Suppressor macrophage (primary cell): ENCODE measurements at regions not wholly inside any gene's neighbourhood (a gene's known extent, or its start where the extent isn't known, plus 50 kb on each side); places are given as distances from the start of the nearest gene placed in this dataset.

Experiments
- DNase-seq, 4 experiments: peaks; one replicate each; pipeline ENCODE4 v3.0.0-alpha.2; 2020 to 2022

DNA sequence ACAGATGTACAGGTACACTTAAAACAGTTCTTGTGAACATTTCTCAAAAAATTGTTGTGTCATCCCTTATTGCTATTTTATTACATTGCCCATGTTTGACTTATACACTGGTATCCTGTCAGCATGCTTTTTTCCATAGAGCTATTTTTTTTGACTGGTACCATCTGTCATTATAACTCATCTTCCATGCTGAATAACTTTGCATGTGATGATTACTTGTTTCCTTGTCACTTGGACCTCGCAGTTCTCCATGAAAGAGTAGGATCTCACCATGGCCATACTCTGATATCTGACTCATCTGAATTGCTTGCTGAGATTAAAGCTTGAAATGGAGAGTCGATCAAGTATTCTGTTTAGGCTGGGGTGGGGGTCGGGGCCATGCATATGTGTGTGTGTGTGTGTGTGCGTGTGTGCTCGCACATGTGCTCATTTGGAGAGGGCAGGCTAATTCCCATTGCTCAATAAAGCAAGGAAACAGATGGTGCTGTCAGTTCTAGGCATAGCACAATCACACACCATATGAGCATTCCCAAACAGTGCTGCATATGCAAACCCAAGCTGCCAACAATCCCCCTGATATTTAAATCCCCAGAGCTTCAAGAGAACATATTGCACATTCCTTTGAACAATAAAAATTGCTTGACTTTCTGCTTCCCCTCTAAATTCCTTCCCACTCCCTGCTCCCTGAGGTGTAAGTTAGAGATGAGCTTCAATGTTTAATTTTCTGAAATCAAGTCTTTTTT is 62.9 kb downstream of the NHLRC3 start:
- no peak for DNase-seq

DNA sequence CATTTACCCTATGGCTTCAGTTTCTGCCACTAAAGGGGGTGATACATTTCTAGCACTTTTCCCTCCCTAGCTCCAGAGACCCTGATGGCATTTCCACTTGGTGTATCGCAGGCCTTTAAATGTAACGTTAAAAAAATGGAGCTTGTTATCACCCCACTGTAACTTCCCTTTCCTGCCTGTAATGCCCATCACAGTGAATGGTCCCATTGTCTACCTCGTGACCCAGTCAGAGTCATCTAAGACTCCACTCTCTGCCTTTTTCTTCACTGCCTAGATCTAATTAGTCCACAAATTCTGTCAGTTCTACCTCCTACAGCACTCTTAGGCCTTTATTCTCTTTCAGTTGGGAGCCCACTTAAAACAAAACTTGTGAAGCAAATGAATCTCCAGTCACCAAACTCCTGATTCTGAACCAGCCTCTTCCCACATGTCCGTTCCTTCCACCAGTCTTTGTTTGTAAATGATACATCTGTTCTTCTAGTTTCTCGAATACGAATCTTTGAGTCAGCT is 64.8 kb downstream of the NHLRC3 start:
- no peak for DNase-seq

DNA sequence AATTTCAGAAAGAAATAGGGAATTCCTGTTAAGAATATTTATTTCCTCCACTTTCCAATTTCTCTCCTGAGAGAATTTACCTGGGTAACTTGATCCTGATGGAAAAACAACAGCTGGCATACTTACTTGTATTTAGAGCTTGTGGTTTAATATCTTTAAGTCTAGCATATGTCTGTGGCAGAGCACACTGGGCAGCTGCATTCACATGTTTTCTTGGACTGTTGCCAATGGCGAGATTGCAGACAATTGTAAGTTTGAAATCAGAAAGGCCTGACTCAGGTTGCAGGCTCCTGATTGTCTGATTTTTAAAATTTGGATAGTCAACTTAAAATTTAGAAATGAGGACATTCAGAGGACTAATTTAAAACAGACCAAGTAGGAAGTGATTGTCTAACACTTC is 66.9 kb downstream of the NHLRC3 start:
- DNase-seq = peak in 1 of 4 experiments; percentile 1

DNA sequence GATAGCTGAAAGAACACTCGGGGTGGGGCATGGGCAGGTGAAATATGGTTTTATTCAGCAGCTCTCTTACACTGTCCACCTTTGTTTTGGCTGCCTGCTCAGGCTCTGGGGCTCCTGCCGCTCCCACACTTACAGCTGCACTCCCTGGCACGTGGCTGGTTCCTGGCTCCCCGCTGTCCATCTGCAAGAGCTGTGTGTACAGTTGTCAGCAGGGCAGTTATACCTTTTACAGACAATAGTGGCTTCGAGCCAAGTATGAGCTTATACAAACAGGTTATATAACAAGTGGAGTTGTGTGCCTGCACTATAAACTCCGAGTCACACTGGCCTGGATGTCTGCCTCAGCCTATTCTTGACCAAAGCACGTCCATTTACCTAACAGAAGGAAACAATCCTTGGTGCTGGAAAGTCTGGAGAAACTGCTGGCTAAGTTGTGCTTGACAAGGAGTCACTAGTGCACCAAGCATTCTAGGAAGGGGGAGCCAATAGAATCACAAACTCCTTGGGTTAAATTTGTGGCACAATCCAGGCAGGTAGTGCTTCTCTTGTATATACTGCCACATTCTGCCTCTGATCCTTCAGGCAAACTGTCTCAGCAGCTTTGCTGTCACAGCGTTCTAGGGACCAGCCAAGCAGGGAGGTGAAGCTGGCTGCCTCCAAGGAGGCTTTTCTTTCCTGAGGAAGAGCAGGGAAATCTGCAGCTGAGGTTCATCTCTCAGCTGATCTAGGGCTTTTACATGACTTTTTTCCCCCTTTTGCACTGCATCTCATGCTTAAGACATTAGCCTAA is 68.2 kb downstream of the NHLRC3 start:
- DNase-seq = no peak

DNA sequence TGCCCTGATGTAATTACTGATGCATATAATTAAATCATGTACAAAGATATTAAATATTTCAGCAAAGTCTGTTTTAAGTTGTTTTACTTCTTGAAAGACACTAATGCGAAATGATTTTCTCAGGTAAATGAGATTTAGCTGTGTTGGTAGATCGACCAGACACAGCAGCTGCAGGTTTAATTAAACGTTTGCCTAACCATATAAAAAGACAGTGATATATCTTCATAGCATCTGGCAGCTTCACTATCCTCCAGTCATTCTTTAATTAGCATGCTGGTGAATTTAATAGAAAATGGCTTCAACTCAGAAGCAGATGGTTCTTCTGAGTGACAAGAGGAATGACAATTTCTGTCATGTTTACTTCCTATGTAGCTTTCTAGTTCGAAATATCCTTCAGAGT is 69.3 kb downstream of the NHLRC3 start:
- no peak for DNase-seq

DNA sequence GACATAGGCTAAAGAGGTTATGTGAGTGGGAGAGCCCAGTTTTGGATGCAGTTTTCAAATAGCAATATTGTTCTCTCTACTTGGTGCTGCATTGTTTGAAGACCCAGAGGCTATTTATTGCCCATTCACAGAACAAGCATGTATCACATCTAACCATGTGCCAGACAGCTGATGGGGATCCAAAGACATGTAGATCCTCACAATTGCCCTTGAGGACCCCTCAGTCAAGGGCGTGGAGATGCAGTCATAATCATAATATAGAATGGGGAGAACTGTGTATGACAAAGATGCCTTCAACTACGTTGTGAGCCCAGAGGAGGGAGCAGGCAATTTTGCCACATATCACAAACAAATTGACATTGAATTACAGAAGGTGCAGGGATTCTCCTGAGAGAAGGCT is 70.5 kb downstream of the NHLRC3 start:
- no peak for DNase-seq

DNA sequence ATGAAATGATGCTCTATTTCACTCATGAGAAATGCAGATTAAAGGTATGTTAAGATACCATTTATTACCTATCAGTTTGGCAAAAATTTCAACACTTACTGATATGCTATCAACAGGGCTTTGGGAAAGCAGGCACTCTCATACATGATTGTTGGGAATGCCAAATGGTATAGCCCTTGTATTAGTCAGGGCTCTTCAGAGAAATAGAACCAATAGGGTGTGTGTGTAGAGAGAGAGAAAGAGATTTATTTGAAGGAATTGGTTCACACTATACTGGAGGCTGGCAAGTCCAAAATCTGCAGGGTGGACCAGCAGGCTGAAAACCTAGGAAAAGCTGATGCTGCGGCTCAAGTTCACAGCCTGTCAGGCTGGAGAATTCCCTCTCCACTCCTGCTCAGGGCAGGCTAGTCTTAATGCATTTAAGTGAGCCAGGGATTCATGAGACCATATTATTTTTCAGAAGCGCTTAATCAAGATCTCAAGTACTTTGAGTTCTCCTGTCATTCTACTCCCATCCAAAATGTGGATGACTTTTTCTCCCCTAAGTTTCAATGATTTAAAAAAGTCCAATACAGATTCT is 72.4 kb downstream of the NHLRC3 start:
- DNase-seq = no peak

DNA sequence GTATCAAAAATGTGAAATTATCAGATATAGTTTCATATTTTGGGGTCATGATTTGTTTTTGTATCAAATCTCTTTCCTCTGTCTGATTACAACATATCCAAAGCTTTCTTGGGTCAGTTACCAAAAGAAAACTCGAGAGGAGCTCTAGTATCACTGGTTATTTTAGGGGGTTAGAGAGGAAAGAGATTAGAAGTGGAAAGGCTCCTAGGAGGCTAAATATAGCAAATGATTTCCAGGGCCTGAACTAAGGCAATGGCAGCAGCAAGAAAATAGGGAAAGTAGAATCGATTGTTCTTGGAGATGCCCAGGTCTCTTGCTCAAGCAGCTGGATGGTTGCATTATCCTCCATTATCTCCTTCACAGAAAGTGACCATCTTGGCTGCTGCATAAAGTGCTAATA is 72.9 kb downstream of the NHLRC3 start:
- no peak for DNase-seq

DNA sequence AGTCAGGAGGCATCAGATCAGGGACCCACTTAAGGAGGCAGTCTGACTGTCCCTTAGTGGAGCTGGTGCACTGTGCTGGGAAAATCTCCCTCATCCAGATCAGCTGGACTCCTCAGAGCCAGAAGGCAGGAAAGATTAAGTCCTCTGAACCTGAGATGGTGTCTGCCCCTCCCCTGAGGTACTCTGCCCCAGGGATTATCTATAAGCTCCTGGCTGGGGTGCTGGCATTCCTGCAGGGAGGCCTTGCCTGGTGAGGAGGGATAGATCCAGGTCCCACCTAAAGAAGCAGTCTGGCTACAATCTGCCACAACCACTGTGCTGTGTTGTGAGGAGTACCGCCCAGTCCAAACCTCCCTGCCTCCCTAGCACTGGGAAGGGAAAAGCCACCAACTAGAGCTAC is 81.2 kb downstream of the NHLRC3 start:
- no peak for DNase-seq

DNA sequence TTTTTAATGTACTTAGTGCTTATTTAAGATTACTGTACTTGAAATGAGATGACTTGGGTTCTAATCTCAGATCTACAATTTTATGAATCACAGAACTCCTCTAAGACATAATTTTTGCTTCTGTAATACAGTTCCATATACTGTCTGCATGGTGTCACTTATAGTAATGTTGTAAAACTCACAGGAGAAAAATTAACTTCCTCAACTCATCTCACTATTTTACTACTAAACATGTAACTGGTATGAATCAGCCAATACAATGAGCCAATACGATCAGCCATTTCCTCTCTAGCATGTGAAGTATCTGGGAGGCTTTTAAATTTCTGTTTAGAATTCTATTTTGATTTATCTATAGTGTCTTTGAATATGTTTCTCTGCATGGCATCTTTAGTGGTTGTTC is 85.3 kb downstream of the NHLRC3 start:
- DNase-seq = no peak

DNA sequence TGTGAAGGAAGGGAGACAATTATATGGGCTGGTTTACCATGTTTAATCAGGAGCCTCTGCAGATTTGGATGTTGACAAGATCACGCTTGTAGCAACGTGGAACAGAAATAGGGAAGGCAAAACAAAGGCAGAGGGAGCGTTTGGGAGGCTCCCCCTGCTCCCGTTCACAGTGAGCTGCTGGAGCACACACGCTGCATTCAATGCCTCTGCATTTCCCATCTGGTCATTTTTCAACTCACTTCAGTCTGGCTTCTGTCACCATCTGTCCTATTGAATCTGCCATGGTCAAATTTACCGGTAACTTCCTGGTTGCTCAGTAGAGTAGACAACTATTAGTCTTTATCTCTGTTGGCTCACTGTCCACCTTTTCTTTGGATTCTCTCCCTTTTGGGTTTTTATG is 91.0 kb downstream of the NHLRC3 start:
- no peak for DNase-seq

DNA sequence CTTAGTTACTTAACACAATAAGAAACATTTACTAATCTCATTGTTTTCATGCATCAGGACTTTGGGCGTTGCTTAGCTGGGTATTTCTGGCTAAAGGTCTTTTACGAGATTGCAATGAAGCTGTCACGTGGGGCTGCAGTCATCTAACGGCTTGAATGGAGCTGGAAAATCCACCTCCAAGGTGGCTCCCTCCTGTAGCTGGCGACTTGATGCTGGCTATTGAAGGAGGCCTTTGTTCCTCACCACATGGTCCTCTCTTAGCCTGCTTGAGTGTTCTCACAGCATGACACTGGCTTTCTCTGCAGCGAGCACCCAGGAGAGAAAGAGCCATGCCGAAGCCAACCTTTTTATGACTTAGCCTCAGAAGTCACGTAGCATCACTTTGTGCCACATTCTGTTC is 92.0 kb downstream of the NHLRC3 start:
- DNase-seq = no peak

DNA sequence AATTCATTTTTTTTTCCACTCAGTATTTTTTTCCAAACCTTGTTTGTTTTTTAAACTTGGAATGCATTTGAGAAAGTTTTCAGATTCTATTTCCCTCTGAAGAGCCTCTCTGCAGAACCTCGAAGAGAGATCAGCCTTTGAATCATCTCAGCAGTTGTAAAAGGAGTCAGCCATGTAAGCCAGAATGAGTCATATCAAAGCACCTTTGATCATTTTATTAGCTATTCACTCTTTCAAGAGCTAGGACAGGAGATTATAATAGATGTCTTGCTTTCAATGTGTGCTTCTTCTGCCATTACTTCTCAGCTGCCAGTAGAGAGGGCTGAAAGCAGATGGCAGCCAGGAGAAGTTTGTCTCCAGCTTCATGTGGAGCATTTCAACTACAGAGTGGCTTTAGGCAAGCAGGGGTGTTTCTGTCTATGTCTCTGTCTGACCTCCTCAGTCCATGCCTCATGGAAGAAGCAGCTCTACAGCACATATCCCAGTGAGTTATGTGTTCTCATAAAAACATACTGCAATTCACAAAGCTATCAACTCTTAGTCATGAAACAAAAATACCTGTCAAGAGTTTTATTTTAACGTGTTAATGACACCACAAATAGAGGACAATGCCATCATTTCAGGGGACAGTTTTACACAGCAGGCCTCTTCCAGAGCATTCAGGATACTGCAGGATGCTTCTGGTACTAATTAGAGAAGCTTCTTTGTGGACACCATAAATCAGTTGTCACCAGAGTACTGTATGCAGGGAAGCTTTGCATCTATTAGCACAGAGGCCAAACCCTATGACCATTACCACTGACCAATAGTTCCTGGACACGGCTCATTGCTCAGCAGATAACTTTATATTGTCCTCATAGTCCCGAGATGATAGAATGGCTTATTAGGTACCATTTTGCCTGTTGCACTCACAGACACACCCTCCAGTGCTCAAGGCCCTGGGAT is 94.3 kb downstream of the NHLRC3 start:
- no peak for DNase-seq

DNA sequence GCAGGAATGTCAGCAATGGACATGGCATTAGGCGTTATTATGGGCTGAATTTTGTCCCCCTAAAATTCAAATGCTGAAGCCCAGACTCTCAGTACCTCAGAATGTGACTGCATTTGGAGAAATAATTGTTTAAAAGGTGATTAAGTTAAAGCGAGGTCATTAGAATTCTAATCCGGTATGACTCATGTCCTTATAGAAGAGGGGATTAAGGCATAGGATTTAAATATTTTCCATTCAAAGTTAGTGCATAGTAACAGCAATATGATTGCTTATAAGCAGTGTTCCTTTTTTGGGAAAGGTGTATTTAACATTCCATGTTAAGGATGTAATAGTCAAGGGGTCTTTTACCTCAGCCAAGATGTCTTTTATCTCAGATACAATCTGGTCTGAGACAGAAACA is 95.5 kb downstream of the NHLRC3 start:
- no peak for DNase-seq

DNA sequence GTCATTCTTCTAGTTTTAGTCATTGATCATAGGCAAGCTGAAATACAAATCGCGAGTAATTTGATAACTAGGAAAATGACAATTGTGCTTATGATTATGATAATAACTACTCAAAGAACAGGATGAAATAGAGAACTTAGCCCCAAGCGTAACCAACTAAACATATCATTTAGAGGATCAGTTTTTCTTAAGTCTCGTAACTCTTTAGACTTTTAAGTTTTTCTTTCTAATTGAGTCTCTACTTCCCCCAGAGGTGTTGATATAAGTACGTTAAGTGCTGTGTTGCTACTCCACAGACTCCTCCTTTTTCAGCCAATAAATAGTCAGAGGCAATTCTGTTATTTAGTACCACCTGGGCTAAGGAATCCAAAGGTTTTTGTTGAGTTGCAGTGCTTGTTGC is 96.3 kb downstream of the NHLRC3 start:
- no peak for DNase-seq

DNA sequence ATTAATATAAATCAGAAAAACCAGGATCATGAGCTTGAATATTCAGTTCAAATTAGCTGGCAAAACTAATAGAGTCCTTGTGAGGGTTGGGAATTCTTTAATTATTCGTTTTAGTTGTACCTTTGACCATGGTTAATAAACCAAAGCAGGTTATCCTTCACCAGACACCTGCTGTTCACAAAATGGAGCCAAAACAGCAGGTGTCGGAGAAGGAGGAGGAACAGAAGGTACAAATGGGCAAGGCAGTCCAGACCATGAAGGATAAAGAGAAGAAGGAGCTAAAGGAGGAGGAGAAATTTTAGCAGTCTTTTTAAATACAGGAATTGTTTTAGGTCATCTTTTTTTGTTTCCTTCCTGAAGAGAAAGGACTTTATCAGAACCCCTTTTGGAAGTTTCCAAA is 106.1 kb downstream of the NHLRC3 start:
- DNase-seq = no peak

DNA sequence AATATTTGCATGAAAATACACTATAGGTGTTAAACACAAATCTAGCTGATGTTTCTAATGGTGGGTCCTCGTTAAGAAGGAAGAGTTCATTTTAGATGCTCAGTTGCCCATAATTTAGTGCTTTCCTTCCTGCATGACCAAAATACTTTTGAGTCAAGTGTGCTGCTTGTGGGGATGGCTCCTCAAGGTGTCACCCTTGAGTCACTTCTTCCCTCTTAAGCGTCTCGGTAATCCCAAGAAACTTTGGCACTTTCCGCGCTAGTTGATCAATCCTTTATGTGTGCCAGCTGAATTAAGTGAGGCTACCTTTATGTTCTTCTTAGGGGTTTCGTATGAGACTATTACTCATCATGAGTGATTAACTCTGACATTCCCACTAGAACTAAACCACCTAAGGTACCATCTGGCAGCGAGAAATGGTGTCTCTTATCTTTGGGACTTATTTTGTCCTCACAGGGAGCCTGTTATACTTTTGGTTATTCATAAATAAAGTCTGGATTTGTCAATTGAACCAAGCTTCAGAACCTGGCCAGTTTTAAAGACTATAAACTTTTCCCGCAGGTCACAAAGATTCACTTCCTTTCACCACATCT is 106.8 kb downstream of the NHLRC3 start:
- peak; percentile 44 to 64 (median 59) for DNase-seq

DNA sequence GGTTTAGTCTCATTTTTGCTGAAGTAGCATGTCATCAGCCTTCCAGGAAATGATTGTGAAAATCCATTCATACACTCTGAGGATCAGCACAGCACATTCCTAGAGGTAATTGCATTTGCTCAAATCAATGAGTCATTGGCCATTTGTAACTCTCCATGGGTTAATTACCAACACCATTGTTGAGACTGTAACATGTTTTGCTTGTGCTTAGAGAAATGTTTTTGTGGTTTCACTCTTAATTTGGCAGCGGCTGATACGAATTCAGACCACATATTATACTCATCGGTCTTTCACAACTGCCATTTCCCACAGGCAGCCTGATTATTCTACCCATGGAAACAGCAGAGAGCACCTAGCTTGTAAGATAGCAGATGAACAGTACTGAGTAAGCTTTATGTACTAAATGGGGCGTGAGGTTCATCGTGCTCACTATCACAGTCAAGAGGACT is 110.3 kb downstream of the NHLRC3 start:
- no peak for DNase-seq

DNA sequence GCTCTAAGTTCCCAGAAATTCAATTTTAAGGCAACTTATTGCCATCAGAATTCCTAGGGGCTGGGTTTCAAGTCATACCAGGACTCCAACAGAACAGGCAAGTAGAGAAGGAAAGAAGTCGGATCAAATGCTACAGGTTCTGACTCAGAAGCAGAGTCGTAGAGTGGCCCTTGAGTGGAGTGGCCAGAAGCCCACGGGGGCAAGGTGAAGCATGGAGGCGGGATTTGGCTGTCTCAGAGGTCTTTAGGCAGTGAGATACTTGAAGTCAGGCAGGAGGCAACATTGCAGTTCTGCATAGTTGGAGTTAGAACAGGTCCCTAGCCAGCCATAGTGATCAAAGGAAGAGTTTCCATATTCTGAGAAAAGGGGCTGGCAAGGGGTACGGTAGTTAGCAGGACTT is 111.6 kb downstream of the NHLRC3 start:
- DNase-seq = no peak

DNA sequence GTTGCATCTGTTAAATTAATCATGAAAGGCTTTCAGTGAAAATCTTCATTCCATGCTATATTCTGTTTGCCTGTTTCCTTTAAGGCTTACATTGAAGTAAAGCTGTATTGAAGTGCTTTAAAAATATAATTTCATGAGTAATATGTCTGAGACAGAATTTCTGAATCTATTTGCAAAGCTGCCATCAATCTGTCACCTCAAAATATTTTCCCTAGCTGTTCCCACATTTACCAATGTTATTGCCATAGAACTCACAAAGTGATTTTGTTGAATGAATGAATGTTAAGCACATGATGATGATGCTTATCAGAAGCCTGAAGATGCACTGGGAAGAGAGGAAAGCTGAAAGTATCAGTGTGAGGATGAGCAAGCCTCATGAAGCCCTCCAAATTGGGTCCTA is 115.8 kb downstream of the NHLRC3 start:
- no peak for DNase-seq

DNA sequence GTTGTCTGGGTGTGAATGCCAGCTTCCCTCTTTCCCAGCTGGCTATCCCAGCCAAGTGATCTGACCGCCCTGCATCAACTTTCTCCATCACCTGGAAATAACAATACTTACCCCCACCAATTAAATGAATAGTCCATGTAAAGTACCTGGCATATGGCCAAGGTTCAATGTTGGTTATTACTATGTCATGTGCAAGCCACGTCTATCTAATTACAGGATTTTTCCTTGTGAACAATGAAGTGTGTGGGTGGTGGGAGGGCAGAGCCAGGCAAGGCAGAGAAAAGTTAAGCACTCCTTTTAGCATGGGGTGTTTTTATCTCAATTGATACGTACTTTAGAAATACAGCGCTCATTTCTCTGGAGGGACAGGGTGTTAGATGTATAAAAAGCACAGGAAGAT is 121.1 kb downstream of the NHLRC3 start:
- no peak for DNase-seq

DNA sequence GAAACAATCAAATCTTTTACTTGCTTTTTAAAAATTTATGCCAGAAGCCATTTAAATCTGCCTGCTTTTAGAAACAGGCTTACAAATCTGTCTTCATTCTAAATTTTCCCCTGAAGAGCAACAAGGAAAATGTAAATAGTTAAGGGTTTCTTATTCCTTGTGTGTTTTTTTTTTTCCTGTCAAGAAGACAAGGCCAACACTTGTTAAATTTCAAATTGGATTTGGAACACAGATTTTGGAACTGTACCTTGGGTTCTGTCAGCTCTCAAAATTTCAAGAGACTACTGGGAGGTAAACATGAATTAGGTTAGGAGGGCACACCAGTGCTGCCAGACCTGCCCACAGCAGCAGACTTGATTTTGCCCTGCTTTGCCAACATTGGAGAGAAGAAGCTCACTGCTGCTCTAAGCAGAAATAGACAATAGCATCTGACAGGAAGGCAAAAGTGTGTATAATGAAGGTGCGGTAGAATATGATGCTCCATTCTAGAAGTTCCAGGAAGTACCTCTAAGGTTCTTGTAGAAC is 121.7 kb downstream of the NHLRC3 start:
- no peak for DNase-seq
